Choroid plexus epithelial cell (primary cell): ENCODE measurements at regions not wholly inside any gene's neighbourhood (a gene's known extent, or its start where the extent isn't known, plus 50 kb on each side); places are given as distances from the start of the nearest gene placed in this dataset.
"Not testable (repeated sequence)": the region's sequence is repeated elsewhere in the genome, so short reads cannot be mapped to it uniquely, and the experiment has no call there.

ENCODE experiments used
- DNase-seq: peaks from one replicate; pipeline ENCODE4 v3.0.0-alpha.2; 2010; ENCODE audit warnings: low read depth
- H3K4me3 ChIP-seq: 2 replicates; pipeline ENCODE4 v1.5.1; 2011; ENCODE audit warnings: low read depth, mild to moderate bottlenecking, control low read depth, low read length, moderate library complexity
- TF ChIP-seq, protein P1 (sequence below): conservative IDR thresholded peaks from 2 replicates; pipeline ENCODE4 v1.5.1; 2011; ENCODE audit warnings: low read depth, mild to moderate bottlenecking, control low read depth, inconsistent platforms, low read length, moderate library complexity

DNA sequence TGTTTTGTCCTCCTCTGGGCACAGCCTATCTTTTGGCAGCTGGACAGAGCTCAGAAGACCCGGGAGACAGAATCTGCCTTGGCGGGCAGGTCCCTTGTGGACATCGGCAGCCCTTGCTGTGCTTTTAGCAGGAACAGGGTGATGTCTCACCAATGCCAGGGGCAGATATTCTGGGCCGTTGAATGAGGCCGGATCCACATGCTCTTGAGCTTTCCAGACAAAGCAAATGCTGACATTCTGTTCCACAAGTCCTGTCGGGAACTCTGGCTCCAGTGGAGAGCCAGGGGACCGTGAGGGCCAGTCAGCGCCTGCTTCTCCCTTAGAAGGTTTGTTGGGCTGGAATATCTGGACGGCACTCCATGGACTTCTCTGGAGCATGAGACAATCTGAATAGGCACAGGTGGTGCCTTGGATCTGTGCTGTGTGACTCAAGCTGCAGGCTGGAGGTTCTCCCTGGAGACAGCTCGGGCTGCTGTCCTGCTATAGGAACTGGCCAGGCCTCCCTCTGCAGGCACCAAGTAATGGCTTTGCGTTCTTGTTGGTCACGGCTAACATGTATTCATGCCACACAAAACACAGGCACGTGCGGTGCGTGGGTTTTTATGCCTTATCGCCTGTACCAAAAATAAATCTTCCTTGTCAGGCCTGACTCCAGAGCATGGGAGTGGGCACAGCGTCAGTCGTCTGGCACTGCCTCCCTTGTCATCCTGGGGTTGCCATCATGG is 80.3 kb downstream of the GADD45G start:
- TF ChIP-seq, protein P1, sequence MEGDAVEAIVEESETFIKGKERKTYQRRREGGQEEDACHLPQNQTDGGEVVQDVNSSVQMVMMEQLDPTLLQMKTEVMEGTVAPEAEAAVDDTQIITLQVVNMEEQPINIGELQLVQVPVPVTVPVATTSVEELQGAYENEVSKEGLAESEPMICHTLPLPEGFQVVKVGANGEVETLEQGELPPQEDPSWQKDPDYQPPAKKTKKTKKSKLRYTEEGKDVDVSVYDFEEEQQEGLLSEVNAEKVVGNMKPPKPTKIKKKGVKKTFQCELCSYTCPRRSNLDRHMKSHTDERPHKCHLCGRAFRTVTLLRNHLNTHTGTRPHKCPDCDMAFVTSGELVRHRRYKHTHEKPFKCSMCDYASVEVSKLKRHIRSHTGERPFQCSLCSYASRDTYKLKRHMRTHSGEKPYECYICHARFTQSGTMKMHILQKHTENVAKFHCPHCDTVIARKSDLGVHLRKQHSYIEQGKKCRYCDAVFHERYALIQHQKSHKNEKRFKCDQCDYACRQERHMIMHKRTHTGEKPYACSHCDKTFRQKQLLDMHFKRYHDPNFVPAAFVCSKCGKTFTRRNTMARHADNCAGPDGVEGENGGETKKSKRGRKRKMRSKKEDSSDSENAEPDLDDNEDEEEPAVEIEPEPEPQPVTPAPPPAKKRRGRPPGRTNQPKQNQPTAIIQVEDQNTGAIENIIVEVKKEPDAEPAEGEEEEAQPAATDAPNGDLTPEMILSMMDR, result no peak
- H3K4me3 ChIP-seq, result no peak overlapping the region
- no peak for DNase-seq

- H3K4me3 ChIP-seq, result no peak overlapping the region
- TF ChIP-seq, protein P1, result no peak
- DNase-seq, result no peak
Observed at GRCh38 chr9:89685698-89686097, 80.9 kb downstream of the GADD45G start.

DNA sequence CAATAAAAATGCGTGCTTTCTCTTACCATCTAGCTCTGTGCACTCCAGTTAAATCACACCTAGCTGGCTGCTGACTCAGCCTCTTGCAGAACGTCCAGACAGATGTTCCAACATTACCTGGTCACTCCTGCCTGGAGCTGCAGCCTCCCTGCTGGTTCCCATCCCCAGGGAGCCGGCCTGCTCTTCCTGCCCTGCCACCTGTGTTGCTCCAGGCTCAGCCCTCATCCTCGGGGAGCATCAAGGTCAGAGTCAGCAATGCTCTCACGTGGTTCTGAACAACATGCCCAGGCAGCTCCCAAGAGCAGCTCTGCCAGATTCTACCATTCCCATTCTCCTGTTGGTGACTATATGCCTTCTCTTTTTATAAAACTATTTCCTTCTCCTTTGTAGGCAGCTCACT is 81.3 kb downstream of the GADD45G start:
- TF ChIP-seq, protein P1, result no peak
- no peak overlapping the region for H3K4me3 ChIP-seq
- no peak for DNase-seq

DNA sequence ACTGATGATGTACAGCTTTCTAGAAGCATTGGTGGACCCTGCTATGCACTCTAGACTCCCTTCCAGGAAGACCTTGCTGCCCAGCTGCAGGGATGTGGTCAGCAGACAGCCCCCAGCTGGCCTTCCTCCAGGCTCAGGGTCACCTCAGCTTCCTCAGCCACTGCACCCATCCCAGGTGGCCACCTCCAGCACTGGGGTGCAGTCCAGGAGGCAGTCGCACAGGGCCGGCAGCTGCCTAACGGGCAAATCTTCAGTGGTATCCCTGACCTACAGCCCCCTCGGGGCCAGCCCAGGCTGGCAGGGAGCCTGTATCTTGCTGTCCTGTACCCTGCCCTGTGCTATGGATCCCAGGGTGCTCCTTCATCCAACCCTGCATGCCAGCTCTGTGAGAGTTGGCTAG is 81.8 kb downstream of the GADD45G start:
- DNase-seq, result no peak
- H3K4me3 ChIP-seq, result no peak overlapping the region
- TF ChIP-seq, protein P1, result no peak

DNA sequence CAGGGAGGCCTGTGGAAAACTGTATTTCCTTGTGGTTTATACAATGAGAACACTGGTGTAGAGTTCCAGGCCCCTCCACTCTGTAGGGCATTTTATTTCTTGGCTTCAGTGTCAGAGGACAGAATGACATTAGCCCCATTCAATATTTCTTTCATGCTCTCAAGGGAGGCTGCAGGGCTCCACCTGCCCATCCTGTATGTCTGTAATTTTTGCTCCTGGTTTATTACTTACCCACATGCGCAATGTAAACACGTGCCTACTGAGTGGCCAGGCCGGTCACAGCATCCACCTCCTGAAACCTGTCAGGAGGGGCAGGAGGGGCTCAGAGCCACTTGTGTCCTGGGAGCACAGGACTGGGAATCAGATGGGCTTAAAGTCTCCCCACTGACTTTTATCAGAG is 82.4 kb downstream of the GADD45G start:
- DNase-seq, result no peak
- no peak overlapping the region for H3K4me3 ChIP-seq
- TF ChIP-seq, protein P1, result no peak

DNA sequence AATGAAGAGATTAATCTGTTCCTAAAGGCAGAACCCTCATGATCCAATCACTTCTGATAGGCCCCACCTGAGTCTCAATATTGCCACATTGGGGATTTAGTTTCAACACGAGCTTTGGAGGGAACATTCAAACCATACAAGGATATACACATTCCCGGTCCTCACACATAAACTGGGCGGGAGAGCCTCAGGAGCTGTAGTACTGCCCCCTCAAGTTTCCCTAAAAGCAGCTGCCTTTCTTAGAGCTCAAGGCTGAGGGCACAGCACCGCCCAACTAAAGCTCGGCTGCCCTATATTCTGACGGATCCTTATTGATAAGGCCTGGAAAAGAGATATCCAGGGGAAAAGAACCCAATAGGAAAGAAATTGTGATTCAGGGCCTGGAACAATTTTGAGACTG is 83.0 kb downstream of the GADD45G start:
- TF ChIP-seq, protein P1, result no peak
- no peak for DNase-seq
- H3K4me3 ChIP-seq, result no peak overlapping the region

GRCh38 chr9:89689321-89689720 is 84.5 kb downstream of the GADD45G start:
- H3K4me3 ChIP-seq, DNase-seq: not testable (repeated sequence)
